ENCODE measurements at regions not wholly inside any gene's neighbourhood (a gene's known extent, or its start where the extent isn't known, plus 50 kb on each side); places are given as distances from the start of the nearest gene placed in this dataset.

DNA sequence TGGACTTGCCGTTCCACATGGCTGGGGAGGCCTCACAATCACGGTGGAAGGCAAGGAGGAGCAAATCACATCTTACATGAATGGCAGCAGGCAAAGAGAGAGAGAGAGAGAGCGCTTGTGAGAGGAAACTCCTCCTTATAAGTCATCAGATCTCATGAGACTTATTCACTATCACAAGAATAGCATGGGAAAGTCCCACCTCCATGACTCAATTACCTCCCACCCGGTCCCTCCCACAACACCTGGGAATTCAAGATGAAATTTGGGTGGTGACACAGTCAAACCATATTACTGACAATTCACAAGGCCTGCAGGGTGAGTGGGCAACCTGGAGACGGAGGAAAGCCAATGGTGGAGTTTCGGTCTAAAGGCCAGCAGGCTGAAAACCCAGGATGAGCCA, 394.3 kb upstream of the TRAM1L1 start:
- Mint-ChIP-seq H3K27ac (ENCODE audit: unreplicated experiment) (no peak overlapping the region), H3K9me3 (ENCODE audit: unreplicated experiment) (peaks cover 3% of the 10 kb centered on the region), H3K27me3 (ENCODE audit: unreplicated experiment) (peaks cover 4% of the 10 kb centered on the region), H3K4me3 (ENCODE audit: unreplicated experiment) (no peak overlapping the region), H3K4me1 (ENCODE audit: unreplicated experiment) (peaks cover 16% of the 10 kb centered on the region), H3K36me3 (ENCODE audit: unreplicated experiment) (no peaks in the 10 kb centered on the region)
- no peak for DNase-seq (ENCODE audit: extremely low spot score, unreplicated experiment)
- TF ChIP-seq, protein P1, sequence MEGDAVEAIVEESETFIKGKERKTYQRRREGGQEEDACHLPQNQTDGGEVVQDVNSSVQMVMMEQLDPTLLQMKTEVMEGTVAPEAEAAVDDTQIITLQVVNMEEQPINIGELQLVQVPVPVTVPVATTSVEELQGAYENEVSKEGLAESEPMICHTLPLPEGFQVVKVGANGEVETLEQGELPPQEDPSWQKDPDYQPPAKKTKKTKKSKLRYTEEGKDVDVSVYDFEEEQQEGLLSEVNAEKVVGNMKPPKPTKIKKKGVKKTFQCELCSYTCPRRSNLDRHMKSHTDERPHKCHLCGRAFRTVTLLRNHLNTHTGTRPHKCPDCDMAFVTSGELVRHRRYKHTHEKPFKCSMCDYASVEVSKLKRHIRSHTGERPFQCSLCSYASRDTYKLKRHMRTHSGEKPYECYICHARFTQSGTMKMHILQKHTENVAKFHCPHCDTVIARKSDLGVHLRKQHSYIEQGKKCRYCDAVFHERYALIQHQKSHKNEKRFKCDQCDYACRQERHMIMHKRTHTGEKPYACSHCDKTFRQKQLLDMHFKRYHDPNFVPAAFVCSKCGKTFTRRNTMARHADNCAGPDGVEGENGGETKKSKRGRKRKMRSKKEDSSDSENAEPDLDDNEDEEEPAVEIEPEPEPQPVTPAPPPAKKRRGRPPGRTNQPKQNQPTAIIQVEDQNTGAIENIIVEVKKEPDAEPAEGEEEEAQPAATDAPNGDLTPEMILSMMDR (IDR thresholded peaks at IDR 0.05): no peak

DNA sequence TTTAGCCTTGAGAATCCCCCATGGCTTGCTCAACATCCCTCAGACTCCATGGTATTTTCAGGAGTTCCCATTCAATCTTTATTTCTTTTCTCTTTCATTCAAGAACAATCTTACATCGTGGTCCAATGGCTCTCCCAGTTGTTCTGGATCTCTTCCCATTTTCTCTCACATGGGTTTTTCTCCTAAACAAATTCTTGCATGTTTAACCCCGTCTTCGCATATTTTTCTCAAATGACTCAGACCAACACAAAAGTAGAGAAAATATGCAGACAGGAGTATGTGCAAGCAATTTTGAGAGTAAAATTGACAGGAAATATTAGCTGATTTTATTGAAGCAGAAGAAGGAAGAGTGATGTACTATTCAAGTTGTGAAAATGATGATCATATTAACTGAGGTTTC, 396.4 kb upstream of the TRAM1L1 start:
- H3K9me3 Mint-ChIP-seq (ENCODE audit: unreplicated experiment): peaks cover 3% of the 10 kb centered on the region
- TF ChIP-seq, protein P1 (IDR thresholded peaks at IDR 0.05): no peak
- no peak for DNase-seq (ENCODE audit: extremely low spot score, unreplicated experiment)

DNA sequence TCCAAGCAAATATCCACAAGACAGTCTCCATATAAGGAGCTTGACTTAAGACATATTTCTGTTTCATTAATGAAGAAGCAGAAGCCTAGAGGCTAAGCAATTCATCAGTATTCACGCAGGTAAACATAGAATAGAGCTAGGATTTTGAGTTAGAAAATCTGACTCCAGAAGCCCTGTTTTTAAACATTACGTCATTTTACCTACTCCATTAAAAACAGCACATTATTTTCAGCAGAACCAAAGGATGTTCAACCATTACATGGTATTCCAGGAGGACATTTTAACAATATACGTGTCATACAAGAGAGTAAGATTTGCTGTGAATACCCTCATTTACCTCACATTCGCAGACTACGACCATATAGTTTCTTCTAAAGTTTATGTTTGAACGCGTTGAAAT, 403.3 kb upstream of the TRAM1L1 start:
- no peak overlapping the region for H3K27ac Mint-ChIP-seq (ENCODE audit: unreplicated experiment)
- H3K27me3 Mint-ChIP-seq (ENCODE audit: unreplicated experiment): no peaks in the 10 kb centered on the region
- TF ChIP-seq, protein P1 (IDR thresholded peaks at IDR 0.05): no peak

More for the DNA sequence above, 396.4 kb upstream of the TRAM1L1 start:
- Mint-ChIP-seq H3K36me3 (ENCODE audit: unreplicated experiment) (no peaks in the 10 kb centered on the region), H3K4me1 (ENCODE audit: unreplicated experiment) (peaks cover 16% of the 10 kb centered on the region), H3K4me3 (ENCODE audit: unreplicated experiment) (no peak overlapping the region), H3K27ac (ENCODE audit: unreplicated experiment) (peak overlapping the region; percentile 1), H3K27me3 (ENCODE audit: unreplicated experiment) (peaks cover 3% of the 10 kb centered on the region)

DNA sequence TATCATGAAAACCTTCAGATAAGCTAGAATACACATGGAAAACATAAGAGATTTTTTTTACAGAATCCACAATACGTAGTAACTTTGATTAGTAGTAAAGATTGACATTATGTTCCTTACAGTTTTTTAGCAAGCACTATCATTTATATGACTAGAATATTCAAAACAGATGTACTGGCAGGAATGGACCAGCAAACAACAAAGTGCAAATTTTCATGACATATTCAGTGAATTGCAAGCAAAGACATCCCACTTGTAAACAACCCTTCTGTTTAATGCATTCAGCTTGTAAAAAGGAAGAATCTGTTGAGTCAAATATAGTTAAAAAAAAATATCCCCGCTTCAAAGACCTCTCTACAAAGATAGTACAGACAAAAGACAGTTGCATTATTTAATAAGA, 403.7 kb upstream of the TRAM1L1 start:
- Mint-ChIP-seq H3K36me3 (ENCODE audit: unreplicated experiment) (no peaks in the 10 kb centered on the region), H3K9me3 (ENCODE audit: unreplicated experiment) (no peaks in the 10 kb centered on the region), H3K27me3 (ENCODE audit: unreplicated experiment) (no peaks in the 10 kb centered on the region), H3K4me1 (ENCODE audit: unreplicated experiment) (peaks cover 15% of the 10 kb centered on the region), H3K27ac (ENCODE audit: unreplicated experiment) (no peak overlapping the region), H3K4me3 (ENCODE audit: unreplicated experiment) (no peak overlapping the region)
- TF ChIP-seq, protein P1 (IDR thresholded peaks at IDR 0.05): no peak
- DNase-seq (ENCODE audit: extremely low spot score, unreplicated experiment): no peak

More for the DNA sequence above, 403.3 kb upstream of the TRAM1L1 start:
- Mint-ChIP-seq H3K9me3 (ENCODE audit: unreplicated experiment) (no peaks in the 10 kb centered on the region), H3K4me3 (ENCODE audit: unreplicated experiment) (no peak overlapping the region), H3K4me1 (ENCODE audit: unreplicated experiment) (peaks cover 16% of the 10 kb centered on the region), H3K36me3 (ENCODE audit: unreplicated experiment) (no peaks in the 10 kb centered on the region)
- no peak for DNase-seq (ENCODE audit: extremely low spot score, unreplicated experiment)

DNA sequence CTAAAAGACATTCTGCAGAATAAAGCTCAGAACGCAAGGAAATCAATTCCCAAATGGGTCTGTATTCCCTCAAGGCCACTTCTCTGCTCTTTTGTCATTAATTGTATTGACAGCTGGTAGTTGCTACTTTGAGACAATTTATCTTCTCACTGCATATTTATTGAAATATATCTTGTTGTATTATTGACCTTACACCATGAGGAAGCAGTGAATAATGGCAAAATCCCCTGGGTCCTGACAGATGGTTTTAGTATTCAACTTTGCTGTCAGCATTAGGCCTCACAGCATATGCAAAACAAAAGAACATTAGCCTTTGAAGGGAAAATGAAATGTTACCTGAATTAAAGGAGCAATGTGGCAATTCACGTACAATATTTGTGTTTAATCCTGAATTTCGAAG, 406.1 kb upstream of the TRAM1L1 start:
- Mint-ChIP-seq H3K9me3 (ENCODE audit: unreplicated experiment) (no peaks in the 10 kb centered on the region), H3K36me3 (ENCODE audit: unreplicated experiment) (no peaks in the 10 kb centered on the region), H3K4me3 (ENCODE audit: unreplicated experiment) (no peak overlapping the region), H3K27me3 (ENCODE audit: unreplicated experiment) (peaks cover under 1% of the 10 kb centered on the region), H3K4me1 (ENCODE audit: unreplicated experiment) (peaks cover 12% of the 10 kb centered on the region), H3K27ac (ENCODE audit: unreplicated experiment) (no peak overlapping the region)
- TF ChIP-seq, protein P1 (IDR thresholded peaks at IDR 0.05): no peak
- no peak for DNase-seq (ENCODE audit: extremely low spot score, unreplicated experiment)
